H1 (cell line): ENCODE measurements at regions not wholly inside any gene's neighbourhood (a gene's known extent, or its start where the extent isn't known, plus 50 kb on each side); places are given as distances from the start of the nearest gene placed in this dataset.

Source experiments
- CTCF ChIA-PET: fragments of 300-600 bp; sonication (Branson Sonifier 250); formaldehyde crosslinking; loops from one replicate; lab custom pipeline; 2021; ENCODE audit not compliant: partially characterized antibody; lab: Charles Lee
- POLR2A ChIA-PET: fragments of 300-600 bp; sonication (Branson Sonifier 250); formaldehyde crosslinking; loops from one replicate; lab custom pipeline; 2021; ENCODE audit warnings: inconsistent platforms; ENCODE audit not compliant: partially characterized antibody; lab: Charles Lee
- DNase-seq, 2 experiments: peaks; one replicate each; pipeline versions ENCODE4 v3.0.0 to v3.0.0-alpha.2; 2010 to 2022; ENCODE audit warnings: low spot score in 2 of 2, low read depth in 1 of 2, mixed read lengths in 1 of 2
- FAIRE-seq: peaks from 2 replicates; lab custom pipeline; 2011; peaks lifted over from hg19 to GRCh38; lab: Jason Lieb, UNC
- H2AFZ ChIP-seq: 2 replicates; pipeline ENCODE4 v1.8.1; 2012; ENCODE audit warnings: low read length, inconsistent platforms
- H2AK5ac ChIP-seq: 2 replicates; pipeline ENCODE4 v1.6.1; 2013; ENCODE audit warnings: low read depth, low read length
- H2BK120ac ChIP-seq: replicated peaks from 2 replicates; pipeline ENCODE3; 2013; ENCODE audit warnings: low read depth, low read length, inconsistent platforms
- H2BK12ac ChIP-seq: 2 replicates; pipeline ENCODE4 v1.6.1; 2013; ENCODE audit warnings: low read depth, low read length
- H2BK15ac ChIP-seq: 2 replicates; pipeline ENCODE4 v1.6.1; 2013; ENCODE audit warnings: low read length
- H2BK20ac ChIP-seq: 2 replicates; pipeline ENCODE4 v1.6.1; 2013; ENCODE audit warnings: low read length
- H2BK5ac ChIP-seq: 2 replicates; pipeline ENCODE4 v1.6.1; 2013; ENCODE audit warnings: low read depth, low read length
- H3K14ac ChIP-seq: 2 replicates; pipeline ENCODE4 v1.6.1; 2013; ENCODE audit warnings: inconsistent platforms; ENCODE audit not compliant: insufficient read length
- H3K18ac ChIP-seq: 2 replicates; pipeline ENCODE4 v1.6.1; 2013; ENCODE audit warnings: low read length; ENCODE audit errors: extremely low read depth
- H3K23ac ChIP-seq: 2 replicates; pipeline ENCODE4 v1.6.1; 2013; ENCODE audit warnings: inconsistent platforms; ENCODE audit not compliant: insufficient read length
- H3K23me2 ChIP-seq: 2 replicates; pipeline ENCODE4 v1.6.1; 2013; ENCODE audit warnings: low read depth, low read length
- H3K27ac ChIP-seq: 2 replicates; pipeline ENCODE4 v1.6.1; 2011; ENCODE audit warnings: low read depth, low read length, inconsistent platforms
- H3K27me3 ChIP-seq, 4 experiments: replicated peaks in 1 of 4; 1 replicate in 1 of 4; 2 replicates in 3 of 4; pipeline versions ENCODE4 v1.6.1 to v1.8.1; 2011 to 2013; ENCODE audit warnings: low read length in 3 of 4, mild to moderate bottlenecking in 3 of 4, inconsistent platforms in 2 of 4, mixed read lengths in 2 of 4, moderate library complexity in 1 of 4; ENCODE audit not compliant: control insufficient read depth in 3 of 4, insufficient read depth in 3 of 4; ENCODE audit errors: extremely low read depth in 1 of 4
- H3K36me3 ChIP-seq, 4 experiments: 2 replicates each; pipeline versions ENCODE4 v1.6.1 to v1.8.1; 2011 to 2013; ENCODE audit warnings: mild to moderate bottlenecking in 4 of 4, low read length in 3 of 4, moderate library complexity in 2 of 4, control low read depth in 1 of 4, inconsistent platforms in 1 of 4; ENCODE audit not compliant: insufficient read depth in 4 of 4, control insufficient read depth in 2 of 4
- H3K4ac ChIP-seq: replicated peaks from 2 replicates; pipeline ENCODE3; 2013; ENCODE audit warnings: low read length, low read depth, mixed read lengths, inconsistent platforms; ENCODE audit not compliant: insufficient read length
- H3K4me1 ChIP-seq, 4 experiments: replicated peaks in 1 of 4; 1 replicate in 1 of 4; 2 replicates in 3 of 4; pipeline versions ENCODE4 v1.6.1 to v1.8.1; 2011 to 2013; ENCODE audit warnings: low read length in 3 of 4, inconsistent platforms in 2 of 4, mixed read lengths in 1 of 4; ENCODE audit not compliant: insufficient read depth in 4 of 4, control insufficient read depth in 3 of 4
- H3K4me2 ChIP-seq, 2 experiments: 2 replicates each; pipeline versions ENCODE4 v1.6.1 to v1.8.1; 2011 to 2013; ENCODE audit warnings: low read depth in 2 of 2, low read length in 2 of 2, control low read depth in 1 of 2, inconsistent platforms in 1 of 2, mild to moderate bottlenecking in 1 of 2; ENCODE audit not compliant: insufficient read depth in 1 of 2
- H3K4me3 ChIP-seq, 4 experiments: fragments of 200-600, 300-600 bp in 1 of 4; sonication (generic), shearing (Covaris generic), sonication (Bioruptor Twin) in 1 of 4; 2 replicates each; pipeline versions ENCODE4 v1.5.1 to v1.8.1; 2011 to 2016; ENCODE audit warnings: low read length in 4 of 4, low read depth in 3 of 4, control low read depth in 2 of 4, inconsistent platforms in 2 of 4, mild to moderate bottlenecking in 2 of 4, mixed read lengths in 1 of 4, moderate library complexity in 1 of 4; ENCODE audit not compliant: insufficient read depth in 2 of 4; ENCODE audit errors: extremely low read depth in 1 of 4
- H3K56ac ChIP-seq: replicated peaks from 2 replicates; pipeline ENCODE3; 2013; ENCODE audit warnings: low read depth, mild to moderate bottlenecking, mixed read lengths, low read length, inconsistent platforms; ENCODE audit not compliant: insufficient read length
- H3K79me1 ChIP-seq: 2 replicates; pipeline ENCODE4 v1.6.1; 2013; ENCODE audit warnings: low read depth, low read length, control low read depth
- H3K79me2 ChIP-seq, 2 experiments: 2 replicates each; pipeline versions ENCODE4 v1.6.1 to v1.8.1; 2012 to 2013; ENCODE audit warnings: low read length in 2 of 2, mild to moderate bottlenecking in 2 of 2, inconsistent platforms in 1 of 2; ENCODE audit not compliant: insufficient read depth in 2 of 2, control insufficient read depth in 1 of 2
- H3K9ac ChIP-seq, 4 experiments: replicated peaks in 1 of 4; 1 replicate in 1 of 4; 2 replicates in 3 of 4; pipeline versions ENCODE4 v1.6.1 to v1.8.1; 2011 to 2013; ENCODE audit warnings: low read depth in 3 of 4, low read length in 3 of 4, control low read depth in 2 of 4, mild to moderate bottlenecking in 2 of 4, moderate library complexity in 2 of 4, inconsistent platforms in 1 of 4; ENCODE audit errors: extremely low read depth in 1 of 4
- H3K9me3 ChIP-seq, 2 experiments: 2 replicates each; pipeline versions ENCODE4 v1.6.1 to v1.8.1; 2012 to 2013; ENCODE audit warnings: mild to moderate bottlenecking in 2 of 2, moderate library complexity in 2 of 2, control low read depth in 1 of 2, inconsistent platforms in 1 of 2, low read depth in 1 of 2, low read length in 1 of 2, mixed read lengths in 1 of 2; ENCODE audit not compliant: insufficient read depth in 2 of 2
- H4K20me1 ChIP-seq, 2 experiments: replicated peaks in 1 of 2; 2 replicates each; pipeline versions ENCODE3 to v1.8.1; 2011 to 2013; ENCODE audit warnings: inconsistent platforms in 2 of 2, low read length in 2 of 2, mild to moderate bottlenecking in 1 of 2; ENCODE audit not compliant: insufficient read depth in 2 of 2, control insufficient read depth in 1 of 2
- H4K5ac ChIP-seq: 2 replicates; pipeline ENCODE4 v1.6.1; 2013; ENCODE audit warnings: low read length, low read depth, mixed read lengths, inconsistent platforms; ENCODE audit not compliant: insufficient read length
- H4K8ac ChIP-seq: 2 replicates; pipeline ENCODE4 v1.8.0; 2013; ENCODE audit warnings: mild to moderate bottlenecking, moderate library complexity, low read length, inconsistent platforms; ENCODE audit not compliant: insufficient read depth; ENCODE audit errors: extremely low read depth
- H4K91ac ChIP-seq: replicated peaks from 2 replicates; pipeline ENCODE3; 2013; ENCODE audit warnings: low read length, mixed read lengths, inconsistent platforms; ENCODE audit not compliant: insufficient read length
- YY1 ChIP-seq: IDR thresholded peaks from 2 replicates; pipeline ENCODE4 v1.6.1; 2011; ENCODE audit warnings: low read depth, mild to moderate bottlenecking, low read length
- WGBS, 2 experiments: shearing (Covaris generic) in 1 of 2; methylation state at CpG; one replicate each; pipeline versions ENCODE4 v1.1.6 to v1.1.7; 2013 to 2015; ENCODE audit warnings: low lambda C conversion rate in 2 of 2, mixed read lengths in 2 of 2, inconsistent platforms in 1 of 2, low coverage in 1 of 2, missing lambda C conversion rate in 1 of 2; ENCODE audit not compliant: insufficient replicate concordance in 2 of 2, insufficient coverage in 1 of 2, insufficient read length in 1 of 2; ENCODE audit errors: extremely low coverage in 1 of 2, missing lambda C conversion rate in 1 of 2; 5-methylcytosine and 5-hydroxymethylcytosine counted together
- TF ChIP-seq, protein P1 (sequence below): IDR thresholded peaks from 2 replicates; pipeline ENCODE4 v1.6.1; 2011; ENCODE audit warnings: low read depth, mild to moderate bottlenecking, low read length; ENCODE audit not compliant: insufficient read depth

DNA sequence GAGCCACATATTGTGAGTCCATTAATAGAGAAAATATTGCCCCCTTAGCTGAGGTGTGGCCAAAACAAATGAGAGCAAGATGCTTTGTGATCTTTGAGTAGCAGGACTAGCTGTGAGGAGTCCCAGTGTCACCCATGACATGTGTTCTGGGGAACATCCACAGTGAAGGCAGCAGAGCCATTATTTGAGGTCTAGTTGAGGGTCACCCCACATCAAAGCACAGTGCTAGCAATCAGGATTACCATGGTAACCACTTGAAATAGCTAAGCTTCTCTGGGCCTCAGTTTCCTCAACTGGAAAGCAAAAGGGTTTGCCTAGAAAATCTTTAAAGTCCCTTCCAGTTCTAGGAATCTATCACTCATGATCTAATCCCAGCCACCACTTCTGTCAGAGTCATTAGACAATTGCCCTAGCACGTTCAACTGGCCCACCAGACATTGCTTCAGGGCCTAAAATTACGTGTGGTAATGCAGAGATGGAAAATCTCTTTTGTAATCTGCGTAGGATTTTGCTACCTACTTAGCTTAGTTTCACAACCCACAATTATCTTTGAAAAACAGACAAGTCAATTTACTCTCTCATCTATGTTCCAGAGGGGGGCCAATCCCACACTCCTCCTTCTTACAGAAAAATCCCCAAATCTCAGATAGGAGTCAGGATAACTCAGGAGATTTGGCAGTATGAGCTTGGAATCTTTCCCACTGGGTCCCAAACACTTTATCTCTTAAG is 251.2 kb upstream of the EGLN3 start:
- DNase-seq (no peak), FAIRE-seq (no peak)
- Histone ChIP-seq H3K4me1 (no peaks in the 10 kb centered on the region), H3K79me1 (no peaks in the 10 kb centered on the region), H4K8ac (no peak overlapping the region), H3K4ac (no peak overlapping the region), H3K36me3 (no peaks in the 10 kb centered on the region), H3K9ac (no peak overlapping the region), H3K23me2 (peaks cover 2% of the 10 kb centered on the region; the same call in 1 of the 2 replicates), H2BK5ac (no peak overlapping the region), H3K79me2 (no peaks in the 10 kb centered on the region), H3K27ac (no peak overlapping the region), H4K20me1 (no peaks in the 10 kb centered on the region), H3K27me3 (no peaks in the 10 kb centered on the region), H3K4me3 (no peak overlapping the region), H2BK15ac (no peak overlapping the region), H2AFZ (no peak overlapping the region), H3K9me3 (peaks cover 0 to 3% of the 10 kb centered on the region in 2 experiments; a peak in 2 of 4 replicates), H2BK20ac (no peak overlapping the region), H2BK120ac (no peak overlapping the region), H3K14ac (no peak overlapping the region), H2BK12ac (no peak overlapping the region), H3K18ac (no peak overlapping the region), H3K56ac (no peak overlapping the region), H3K23ac (no peak overlapping the region), H3K4me2 (no peak overlapping the region), H4K5ac (no peak overlapping the region), H2AK5ac (no peak overlapping the region), H4K91ac (no peak overlapping the region)
- ChIA-PET CTCF (interaction anchor here (0.7 to 1.0 kb wide), 2 partner anchors 23 to 249 kb away, joined by 3 read pairs; no protein-coding TSS in a partner anchor), POLR2A (no interaction called here)
- 82% methylated on average over 3 of the region's 3 CpGs; no CpG with 5 or more reads in 1 of the 2 experiments for WGBS, 2 experiments
- TF ChIP-seq, protein P1, sequence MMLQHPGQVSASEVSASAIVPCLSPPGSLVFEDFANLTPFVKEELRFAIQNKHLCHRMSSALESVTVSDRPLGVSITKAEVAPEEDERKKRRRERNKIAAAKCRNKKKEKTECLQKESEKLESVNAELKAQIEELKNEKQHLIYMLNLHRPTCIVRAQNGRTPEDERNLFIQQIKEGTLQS: no peak
- TF ChIP-seq YY1: no peak
